ENCODE measurements at regions not wholly inside any gene's neighbourhood (a gene's known extent, or its start where the extent isn't known, plus 50 kb on each side); places are given as distances from the start of the nearest gene placed in this dataset.

- ChIA-PET CTCF (ENCODE audit: low intra/inter-chr PET ratio) (no interaction called here), POLR2A (interaction anchor here (0.6 to 1.4 kb wide), 3 partner anchors 10 to 55 kb away, joined by 3 to 4 read pairs (median 4); no protein-coding TSS in a partner anchor)
- intact Hi-C loops (cut with micrococcal nuclease): loop anchor here (10.0 kb wide), 2 partner anchors 132 to 212 kb away; no protein-coding TSS in a partner anchor
- Histone ChIP-seq H3K4me1 (replicated peaks in 1 of 2; ENCODE audit: control insufficient read depth in 2 of 2, insufficient read depth in 2 of 2, low read length in 2 of 2) (peaks cover 0 to 8% of the 10 kb centered on the region in 2 experiments; a peak in 1 of 5 replicates), H2AFZ (ENCODE audit: low read depth, low read length) (no peak overlapping the region), H3K9me1 (ENCODE audit: control insufficient read depth, insufficient read depth, low read length) (no peaks in the 10 kb centered on the region), H3K27ac (ENCODE audit: extremely low read depth, low read depth, low read length) (no peak overlapping the region), H3K9me3 (replicated peaks; ENCODE audit: control insufficient read depth, insufficient read depth, low read depth, low read length) (no peaks in the 10 kb centered on the region), H3K9ac (ENCODE audit: insufficient read depth in 1 of 2, low read depth in 2 of 2, low read length in 2 of 2) (no peak overlapping the region), H3K27me3 (ENCODE audit: control insufficient read depth in 2 of 2, insufficient read depth in 2 of 2, low read length in 2 of 2) (no peaks in the 10 kb centered on the region), H3K36me3 (ENCODE audit: control insufficient read depth, insufficient read depth, low read length) (peaks cover 21% of the 10 kb centered on the region; the same call in 2 of the 3 replicates), H3K79me2 (ENCODE audit: control insufficient read depth, insufficient read depth, low read length) (peaks cover 76% of the 10 kb centered on the region), H3K4me2 (ENCODE audit: insufficient read depth, low read length) (peak overlapping the region; percentile 5; the same call in 1 of the 2 replicates), H4K20me1 (replicated peaks; ENCODE audit: control insufficient read depth, insufficient read depth, low read length) (0 out of 2 replicates have a peak, but pooled peaks cover 3% of the 10 kb centered on the region), H3K4me3 (no peak overlapping the region)
- BruUV-seq (replicated peaks): no TSS peak
- in situ Hi-C loops (cut with MboI): no loop called here
- DNase-seq (ENCODE audit: extremely low read depth in 1 of 4, low spot score in 3 of 4) (no peak), FAIRE-seq (no peak), ATAC-seq (peak; percentile 11; the same call in 1 of the 3 replicates)
- TF ChIP-seq TBP (optimal IDR thresholded peaks at IDR 0.05; ENCODE audit: low read depth, low read length) (no peak), SRF (CRISPR knock-in tag; IDR thresholded peaks at IDR 0.05) (no peak), HOXB6 (CRISPR knock-in tag; IDR thresholded peaks at IDR 0.05; ENCODE audit: borderline replicate concordance) (no peak), PTRF (tag; IDR thresholded peaks at IDR 0.05) (no peak), YBX1 (IDR thresholded peaks at IDR 0.05) (no peak), ZFX (CRISPR knock-in tag; IDR thresholded peaks at IDR 0.05) (no peak), SNRNP70 (optimal IDR thresholded peaks at IDR 0.05; ENCODE audit: low read depth, low read length) (no peak), ESRRA (IDR thresholded peaks at IDR 0.05; ENCODE audit: borderline replicate concordance, low read depth) (no peak), ELF1 (tag; IDR thresholded peaks at IDR 0.05) (no peak), ZFP30 (CRISPR knock-in tag; IDR thresholded peaks at IDR 0.05; ENCODE audit: borderline replicate concordance) (no peak), E2F5 (CRISPR knock-in tag; IDR thresholded peaks at IDR 0.05) (no peak), ILK (tag; IDR thresholded peaks at IDR 0.05; ENCODE audit: borderline replicate concordance, low read depth) (no peak), DLX4 (CRISPR knock-in tag; IDR thresholded peaks at IDR 0.05) (no peak), NCOA1 (IDR thresholded peaks at IDR 0.05; ENCODE audit: low read depth) (no peak), GTF2B (IDR thresholded peaks at IDR 0.05; ENCODE audit: extremely low read depth, insufficient read length) (no peak), MCM2 (IDR thresholded peaks at IDR 0.05; ENCODE audit: low read depth) (no peak)
- no CpG with 5 or more reads among the region's 1 CpG for WGBS (ENCODE audit: insufficient coverage, low coverage, missing lambda C conversion rate)
Observed at GRCh38 chrX:138986866-138987265, 275.3 kb upstream of the FGF13 start.
